ENCODE measurements at regions not wholly inside any gene's neighbourhood (a gene's known extent, or its start where the extent isn't known, plus 50 kb on each side); places are given as distances from the start of the nearest gene placed in this dataset.

DNA sequence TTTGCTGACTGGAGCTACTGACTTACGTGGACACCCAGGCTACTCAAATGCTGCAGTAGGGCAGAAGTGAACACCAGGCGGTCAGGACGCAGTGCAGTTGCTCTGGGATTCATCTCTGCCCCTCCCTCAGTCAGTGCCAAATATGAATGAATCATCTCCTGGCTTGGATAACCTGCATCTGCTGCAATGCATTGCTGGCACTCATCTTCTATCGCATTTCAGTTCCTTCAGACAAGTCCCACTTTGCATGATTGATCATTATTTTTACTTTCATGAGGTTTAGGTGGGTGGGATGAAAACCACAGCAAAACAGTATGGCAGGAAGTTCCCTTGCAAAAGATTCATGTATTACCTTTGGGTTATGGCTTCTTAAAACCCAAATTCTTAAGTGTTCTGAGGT is 224.6 kb upstream of the NRP1 start:
- no peak overlapping the region for H3K4me3 ChIP-seq (ENCODE audit: low read depth, low read length)
- peak; percentile 97 for DNase-seq (ENCODE audit: low read depth)
- TF ChIP-seq, protein P1, sequence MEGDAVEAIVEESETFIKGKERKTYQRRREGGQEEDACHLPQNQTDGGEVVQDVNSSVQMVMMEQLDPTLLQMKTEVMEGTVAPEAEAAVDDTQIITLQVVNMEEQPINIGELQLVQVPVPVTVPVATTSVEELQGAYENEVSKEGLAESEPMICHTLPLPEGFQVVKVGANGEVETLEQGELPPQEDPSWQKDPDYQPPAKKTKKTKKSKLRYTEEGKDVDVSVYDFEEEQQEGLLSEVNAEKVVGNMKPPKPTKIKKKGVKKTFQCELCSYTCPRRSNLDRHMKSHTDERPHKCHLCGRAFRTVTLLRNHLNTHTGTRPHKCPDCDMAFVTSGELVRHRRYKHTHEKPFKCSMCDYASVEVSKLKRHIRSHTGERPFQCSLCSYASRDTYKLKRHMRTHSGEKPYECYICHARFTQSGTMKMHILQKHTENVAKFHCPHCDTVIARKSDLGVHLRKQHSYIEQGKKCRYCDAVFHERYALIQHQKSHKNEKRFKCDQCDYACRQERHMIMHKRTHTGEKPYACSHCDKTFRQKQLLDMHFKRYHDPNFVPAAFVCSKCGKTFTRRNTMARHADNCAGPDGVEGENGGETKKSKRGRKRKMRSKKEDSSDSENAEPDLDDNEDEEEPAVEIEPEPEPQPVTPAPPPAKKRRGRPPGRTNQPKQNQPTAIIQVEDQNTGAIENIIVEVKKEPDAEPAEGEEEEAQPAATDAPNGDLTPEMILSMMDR (IDR thresholded peaks at IDR 0.05; ENCODE audit: insufficient read depth, low read length) = peak; percentile 55

DNA sequence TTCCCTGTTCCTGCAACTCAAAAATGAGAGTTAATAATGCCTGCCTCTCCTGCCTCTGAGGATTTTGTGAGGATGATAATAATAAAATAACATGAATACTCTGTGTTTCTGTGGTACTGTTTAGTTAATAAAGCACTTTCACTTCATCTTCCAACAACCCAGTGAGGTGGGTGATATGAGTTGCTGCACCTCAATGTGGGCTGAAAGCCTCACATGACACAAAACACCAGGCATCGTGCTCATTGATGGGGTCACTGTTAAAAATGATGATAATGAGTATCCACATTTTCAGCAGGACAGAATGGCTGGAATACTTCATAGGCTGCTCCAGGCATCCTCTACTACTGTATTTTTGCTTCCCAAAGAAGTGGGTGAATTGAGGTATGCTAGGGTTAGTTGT is 222.8 kb upstream of the NRP1 start:
- H3K4me3 ChIP-seq (ENCODE audit: low read depth, low read length) = no peak overlapping the region
- DNase-seq (ENCODE audit: low read depth) = no peak
- TF ChIP-seq, protein P1 (IDR thresholded peaks at IDR 0.05; ENCODE audit: insufficient read depth, low read length) = no peak

DNA sequence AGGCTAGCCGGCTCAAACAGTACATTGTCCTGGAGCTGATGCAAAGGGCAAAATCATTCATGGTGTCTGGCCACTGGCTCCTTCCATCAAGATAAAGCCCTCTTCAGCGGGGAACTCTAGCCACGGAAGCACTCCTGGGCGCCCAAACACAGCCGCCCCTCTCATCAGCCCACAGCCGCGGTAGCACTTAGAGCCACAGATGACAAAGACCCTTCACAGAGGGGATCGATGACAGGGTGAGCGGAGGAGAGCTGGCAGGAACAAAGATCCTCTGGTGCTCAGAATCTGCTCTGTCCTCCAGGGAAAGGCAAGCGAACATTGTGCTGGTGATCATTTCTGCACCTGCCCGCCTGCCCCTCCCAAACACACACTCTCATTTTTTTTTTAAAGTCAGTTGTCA is 222.2 kb upstream of the NRP1 start:
- H3K4me3 ChIP-seq (ENCODE audit: low read depth, low read length) = no peak overlapping the region
- no peak for DNase-seq (ENCODE audit: low read depth)
- TF ChIP-seq, protein P1 (IDR thresholded peaks at IDR 0.05; ENCODE audit: insufficient read depth, low read length) = no peak

DNA sequence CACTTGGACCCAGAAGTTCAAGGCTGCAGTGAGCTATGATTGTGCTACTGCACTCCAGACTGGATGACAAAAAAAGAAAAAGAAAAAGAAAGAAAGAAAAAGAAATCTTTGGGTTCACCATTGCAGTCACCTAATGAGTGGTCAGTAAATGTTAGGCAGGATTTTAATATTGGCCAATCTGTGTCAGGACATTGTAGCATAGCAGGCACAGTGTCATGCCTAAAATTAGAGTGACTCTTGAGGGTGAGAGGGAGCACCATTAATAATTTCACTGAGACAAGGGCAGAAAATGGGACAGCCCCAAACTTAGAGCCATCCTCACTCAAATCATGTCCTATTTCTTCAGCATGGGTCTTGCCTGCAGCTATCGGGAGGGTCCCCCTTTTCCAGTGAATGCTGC is 221.6 kb upstream of the NRP1 start:
- no peak for DNase-seq (ENCODE audit: low read depth)
- TF ChIP-seq, protein P1 (IDR thresholded peaks at IDR 0.05; ENCODE audit: insufficient read depth, low read length) = no peak
- H3K4me3 ChIP-seq (ENCODE audit: low read depth, low read length) = no peak overlapping the region

DNA sequence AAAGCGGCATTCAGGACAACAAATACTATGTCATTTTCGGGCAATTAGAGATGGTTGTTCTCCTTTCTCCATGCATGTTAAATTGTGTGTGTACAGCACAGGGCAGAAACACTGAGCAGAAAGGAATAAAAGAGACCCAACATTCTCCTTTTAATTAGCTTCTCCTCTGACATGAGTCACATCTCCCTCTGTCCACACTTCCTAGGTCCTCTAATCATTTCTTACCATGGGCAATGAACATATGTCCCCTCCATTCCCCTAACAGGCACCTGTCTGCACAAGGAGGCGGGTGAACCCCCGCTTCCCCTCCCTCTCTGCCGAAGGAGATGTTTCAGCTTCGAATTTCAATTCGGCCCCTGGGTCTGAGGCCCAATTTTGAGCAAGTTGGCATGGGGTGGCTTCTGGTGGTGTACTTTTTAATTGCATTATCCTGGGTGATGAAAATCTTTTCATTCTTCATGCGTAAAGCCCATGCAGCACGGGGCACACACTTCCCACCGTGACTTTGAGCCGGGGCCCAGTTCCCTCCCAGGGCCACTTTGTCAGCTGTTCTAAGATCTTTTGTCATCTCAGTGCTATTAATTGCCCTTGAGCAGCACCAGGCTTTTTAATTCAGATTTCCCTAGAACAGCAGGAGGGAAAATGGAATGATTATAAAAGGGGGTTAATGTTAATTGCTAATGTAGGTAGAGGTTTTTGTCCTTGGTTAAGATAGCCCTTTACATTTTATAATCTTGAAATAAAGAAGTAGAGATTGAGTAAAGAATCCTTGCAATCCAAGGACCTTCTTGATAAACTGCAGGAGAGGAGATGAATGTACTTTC is 219.5 kb upstream of the NRP1 start:
- TF ChIP-seq, protein P1 (IDR thresholded peaks at IDR 0.05; ENCODE audit: insufficient read depth, low read length) = no peak
- no peak overlapping the region for H3K4me3 ChIP-seq (ENCODE audit: low read depth, low read length)
- DNase-seq (ENCODE audit: low read depth) = no peak

DNA sequence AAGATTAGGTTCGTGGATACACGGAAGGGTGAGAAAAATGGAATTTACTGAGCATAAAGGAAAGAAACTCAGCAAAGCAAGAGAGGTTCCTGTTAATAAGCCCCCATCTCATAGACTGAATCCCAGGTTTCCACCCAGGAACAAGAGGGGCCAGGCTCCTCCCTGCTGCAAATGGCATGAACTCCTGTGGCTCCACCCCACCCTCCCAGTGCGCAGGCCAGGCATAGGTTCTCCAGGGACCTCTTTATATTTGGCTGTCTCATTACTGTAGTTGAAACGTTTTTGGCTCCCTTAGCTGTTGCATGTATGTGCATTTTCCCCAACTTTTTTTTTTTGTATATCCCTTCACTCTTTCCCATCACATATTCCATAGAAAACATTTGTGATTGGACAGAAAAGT is 217.8 kb upstream of the NRP1 start:
- TF ChIP-seq, protein P1 (IDR thresholded peaks at IDR 0.05; ENCODE audit: insufficient read depth, low read length) = no peak
- no peak for DNase-seq (ENCODE audit: low read depth)
- H3K4me3 ChIP-seq (ENCODE audit: low read depth, low read length) = no peak overlapping the region

DNA sequence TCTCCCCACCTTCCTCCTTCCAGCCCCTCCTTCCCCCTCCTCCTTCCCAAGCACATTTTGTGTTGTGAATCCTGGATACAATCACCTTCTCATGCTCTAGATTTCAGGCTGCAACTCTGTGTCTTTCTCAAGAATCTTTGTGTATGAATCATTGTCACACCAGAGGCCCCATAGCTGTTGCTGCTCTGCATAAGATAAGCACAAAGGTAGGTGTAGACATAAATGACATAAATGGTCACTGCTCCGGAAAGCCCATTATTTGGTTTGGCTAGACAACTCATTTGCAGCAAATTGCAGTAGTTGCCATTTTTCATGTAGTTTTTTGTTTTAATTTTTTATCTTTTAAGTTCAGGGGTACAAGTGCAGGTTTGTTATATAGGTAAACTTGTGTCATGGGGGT is 216.3 kb upstream of the NRP1 start:
- DNase-seq (ENCODE audit: low read depth) = peak; percentile 20
- TF ChIP-seq, protein P1 (IDR thresholded peaks at IDR 0.05; ENCODE audit: insufficient read depth, low read length) = no peak
- H3K4me3 ChIP-seq (ENCODE audit: low read depth, low read length) = no peak overlapping the region
